Muscle layer of duodenum (tissue), 2 donors: ENCODE measurements at regions not wholly inside any gene's neighbourhood (a gene's known extent, or its start where the extent isn't known, plus 50 kb on each side); places are given as distances from the start of the nearest gene placed in this dataset.
"Not testable (repeated sequence)": the region's sequence is repeated elsewhere in the genome, so short reads cannot be mapped to it uniquely, and the experiment has no call there.

Experiments used
- H3K27ac ChIP-seq: one replicate; pipeline ENCODE4 v1.7.0; 2013; ENCODE audit warnings: mild to moderate bottlenecking, low read length
- H3K27me3 ChIP-seq: one replicate; pipeline ENCODE4 v1.7.0; 2013; ENCODE audit warnings: low read depth, mild to moderate bottlenecking, control low read depth, low read length
- H3K36me3 ChIP-seq, 2 donors: one replicate each; pipeline ENCODE4 v1.7.0; 2013; ENCODE audit warnings: low read length in 2 of 2, control low read depth in 1 of 2, mild to moderate bottlenecking in 1 of 2; ENCODE audit not compliant: insufficient read depth in 2 of 2, control insufficient read depth in 1 of 2
- H3K4me1 ChIP-seq, 2 donors: one replicate each; pipeline ENCODE4 v1.7.0; 2013; ENCODE audit warnings: low read length in 2 of 2, mild to moderate bottlenecking in 2 of 2, control low read depth in 1 of 2, moderate library complexity in 1 of 2; ENCODE audit not compliant: insufficient read depth in 2 of 2, control insufficient read depth in 1 of 2
- H3K4me3 ChIP-seq, 2 donors: one replicate each; pipeline ENCODE4 v1.7.0; 2013; ENCODE audit warnings: low read length in 2 of 2, low read depth in 1 of 2, mild to moderate bottlenecking in 1 of 2
- H3K9me3 ChIP-seq, 2 donors: one replicate each; pipeline ENCODE4 v1.7.0; 2013; ENCODE audit warnings: low read length in 2 of 2, control low read depth in 1 of 2, mild to moderate bottlenecking in 1 of 2; ENCODE audit not compliant: control insufficient read depth in 1 of 2
- donor health status: healthy.

- H3K27ac ChIP-seq = no peak overlapping the region
Observed at GRCh38 chr6:14396826-14397517, 279.4 kb downstream of the CD83 start.

GRCh38 chr6:14397518-14397901 is 279.9 kb downstream of the CD83 start:
- Histone ChIP-seq H3K36me3 (no peaks in the 10 kb centered on the region), H3K27me3 (no peaks in the 10 kb centered on the region), H3K4me1 (no peaks in the 10 kb centered on the region), H3K27ac (no peak overlapping the region), H3K9me3 (no peaks in the 10 kb centered on the region), H3K4me3 (no peak overlapping the region)

More at GRCh38 chr6:14396826-14397517, 279.4 kb downstream of the CD83 start:
- H3K9me3 ChIP-seq = no peaks in the 10 kb centered on the region
- H3K4me1 ChIP-seq = no peaks in the 10 kb centered on the region
- H3K36me3 ChIP-seq = no peaks in the 10 kb centered on the region
- no peaks in the 10 kb centered on the region for H3K27me3 ChIP-seq
- H3K4me3 ChIP-seq = no peak overlapping the region

GRCh38 chr6:14398953-14399352 is 281.4 kb downstream of the CD83 start:
- no peak overlapping the region for H3K4me3 ChIP-seq
- H3K27me3 ChIP-seq = no peaks in the 10 kb centered on the region
- no peaks in the 10 kb centered on the region for H3K36me3 ChIP-seq
- H3K4me1 ChIP-seq = no peaks in the 10 kb centered on the region
- no peak overlapping the region for H3K27ac ChIP-seq
- no peaks in the 10 kb centered on the region for H3K9me3 ChIP-seq

- no peaks in the 10 kb centered on the region for H3K36me3 ChIP-seq
- H3K27ac ChIP-seq = no peak overlapping the region
- no peaks in the 10 kb centered on the region for H3K4me1 ChIP-seq
- no peaks in the 10 kb centered on the region for H3K9me3 ChIP-seq
- no peaks in the 10 kb centered on the region for H3K27me3 ChIP-seq
- H3K4me3 ChIP-seq = no peak overlapping the region
Observed at GRCh38 chr6:14399635-14400034, 282.1 kb downstream of the CD83 start.

- Histone ChIP-seq H3K4me3 (no peak overlapping the region), H3K27me3 (no peaks in the 10 kb centered on the region), H3K27ac (no peak overlapping the region), H3K36me3 (no peaks in the 10 kb centered on the region), H3K4me1 (no peaks in the 10 kb centered on the region), H3K9me3 (no peaks in the 10 kb centered on the region)
Observed at GRCh38 chr6:14401246-14401645, 283.7 kb downstream of the CD83 start.

GRCh38 chr6:14406614-14407331 is 289.2 kb downstream of the CD83 start:
- Histone ChIP-seq H3K4me1 (no peaks in the 10 kb centered on the region), H3K9me3 (no peaks in the 10 kb centered on the region), H3K27me3 (no peaks in the 10 kb centered on the region), H3K36me3 (no peaks in the 10 kb centered on the region), H3K4me3 (no peak overlapping the region), H3K27ac (no peak overlapping the region)

GRCh38 chr6:14408446-14408845 is 290.9 kb downstream of the CD83 start:
- H3K9me3 ChIP-seq = no peaks in the 10 kb centered on the region
- H3K27ac ChIP-seq = no peak overlapping the region
- H3K4me3 ChIP-seq = no peak overlapping the region
- H3K36me3 ChIP-seq = no peaks in the 10 kb centered on the region
- no peaks in the 10 kb centered on the region for H3K4me1 ChIP-seq
- no peaks in the 10 kb centered on the region for H3K27me3 ChIP-seq

GRCh38 chr6:14412026-14412425 is 294.5 kb downstream of the CD83 start:
- Histone ChIP-seq H3K4me1 (no peaks in the 10 kb centered on the region), H3K27ac (no peak overlapping the region), H3K36me3 (no peaks in the 10 kb centered on the region), H3K4me3 (no peak overlapping the region), H3K27me3 (no peaks in the 10 kb centered on the region), H3K9me3 (no peaks in the 10 kb centered on the region)

GRCh38 chr6:14415452-14415851 is 297.9 kb downstream of the CD83 start:
- Histone ChIP-seq H3K27ac (no peak overlapping the region), H3K4me1 (no peaks in the 10 kb centered on the region), H3K4me3 (no peak overlapping the region), H3K9me3 (no peaks in the 10 kb centered on the region), H3K36me3 (no peaks in the 10 kb centered on the region), H3K27me3 (no peaks in the 10 kb centered on the region)

- Histone ChIP-seq H3K4me1 (no peaks in the 10 kb centered on the region), H3K36me3 (no peaks in the 10 kb centered on the region), H3K4me3 (no peak overlapping the region), H3K27me3 (no peaks in the 10 kb centered on the region), H3K27ac (no peak overlapping the region), H3K9me3 (no peaks in the 10 kb centered on the region)
Observed at GRCh38 chr6:14417377-14417776, 299.8 kb downstream of the CD83 start.

- H3K36me3 ChIP-seq, H3K27ac ChIP-seq, H3K4me1 ChIP-seq, H3K4me3 ChIP-seq, H3K9me3 ChIP-seq, H3K27me3 ChIP-seq: not testable (repeated sequence)
Observed at GRCh38 chr6:14419224-14419623, 301.7 kb downstream of the CD83 start.

- Histone ChIP-seq H3K9me3 (no peaks in the 10 kb centered on the region), H3K36me3 (no peaks in the 10 kb centered on the region)
Observed at GRCh38 chr6:14422061-14422460, 304.5 kb downstream of the CD83 start.

More at GRCh38 chr6:14422061-14422460, 304.5 kb downstream of the CD83 start:
- Histone ChIP-seq H3K4me3 (no peak overlapping the region), H3K4me1 (no peaks in the 10 kb centered on the region), H3K27ac (no peak overlapping the region), H3K27me3 (no peaks in the 10 kb centered on the region)
